ENCODE measurements at regions not wholly inside any gene's neighbourhood (a gene's known extent, or its start where the extent isn't known, plus 50 kb on each side); places are given as distances from the start of the nearest gene placed in this dataset.

DNA sequence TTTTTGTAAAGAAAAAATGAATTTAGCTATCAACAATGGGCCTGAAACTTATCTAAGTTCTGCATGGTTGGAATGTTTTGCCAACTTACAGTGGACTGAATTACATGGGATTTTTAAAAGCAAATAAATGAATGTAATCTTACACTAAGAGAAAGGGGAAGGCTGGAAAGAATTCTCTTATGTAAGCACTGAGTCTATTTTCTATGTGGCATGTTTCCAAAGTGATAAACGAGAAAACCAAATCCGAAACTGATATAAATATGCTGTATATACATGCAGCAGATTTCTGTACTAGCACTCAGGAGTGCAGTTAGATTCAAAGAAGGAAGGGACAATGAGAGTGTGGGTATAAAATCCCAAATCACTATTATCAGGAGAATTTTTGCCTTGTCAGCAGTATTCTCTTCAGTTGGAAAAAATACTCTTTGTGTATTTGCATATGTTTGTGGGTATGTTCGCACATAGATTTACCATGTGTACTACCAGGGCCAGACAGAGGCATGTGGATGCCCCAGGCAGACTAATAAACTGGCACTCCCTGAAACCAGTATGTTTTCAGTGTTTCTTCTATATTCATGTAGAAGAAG lies 334.3 kb upstream of the SEMA3D start:
- Mint-ChIP-seq H3K4me3 (ENCODE audit: low read depth) (no peak overlapping the region), H3K4me1 (ENCODE audit: low read depth) (no peaks in the 10 kb centered on the region), H3K36me3 (ENCODE audit: low read depth) (no peaks in the 10 kb centered on the region), H3K9me3 (no peaks in the 10 kb centered on the region), H3K27ac (no peak overlapping the region), H3K27me3 (ENCODE audit: low read depth) (no peaks in the 10 kb centered on the region)
- DNase-seq (ENCODE audit: low spot score) = no peak
- intact Hi-C loops (cut with micrococcal nuclease) = no loop called here

DNA sequence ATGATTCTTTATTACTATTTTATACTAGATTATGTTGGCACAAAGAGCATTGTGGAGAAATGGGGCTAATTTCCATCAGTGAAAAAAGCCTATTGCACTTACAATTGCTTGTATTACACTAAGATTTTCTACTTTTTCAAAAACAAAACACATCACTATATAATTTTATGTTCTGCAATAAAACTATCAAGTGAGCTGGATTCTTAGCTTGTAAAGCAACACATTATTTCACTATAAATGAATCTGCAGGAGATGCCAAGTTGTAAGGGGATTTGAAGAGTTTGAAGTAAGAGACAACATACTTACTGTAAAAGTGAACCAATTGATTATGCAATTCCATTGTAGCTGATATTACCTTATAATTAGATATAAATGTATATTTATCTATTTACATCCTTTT lies 333.3 kb upstream of the SEMA3D start:
- H3K4me3 Mint-ChIP-seq (ENCODE audit: low read depth) = no peak overlapping the region
- no peaks in the 10 kb centered on the region for H3K36me3 Mint-ChIP-seq (ENCODE audit: low read depth)
- intact Hi-C loops (cut with micrococcal nuclease) = no loop called here
- DNase-seq (ENCODE audit: low spot score) = no peak
- H3K27me3 Mint-ChIP-seq (ENCODE audit: low read depth) = no peaks in the 10 kb centered on the region
- H3K27ac Mint-ChIP-seq = no peak overlapping the region
- H3K4me1 Mint-ChIP-seq (ENCODE audit: low read depth) = no peaks in the 10 kb centered on the region
- H3K9me3 Mint-ChIP-seq = no peaks in the 10 kb centered on the region

DNA sequence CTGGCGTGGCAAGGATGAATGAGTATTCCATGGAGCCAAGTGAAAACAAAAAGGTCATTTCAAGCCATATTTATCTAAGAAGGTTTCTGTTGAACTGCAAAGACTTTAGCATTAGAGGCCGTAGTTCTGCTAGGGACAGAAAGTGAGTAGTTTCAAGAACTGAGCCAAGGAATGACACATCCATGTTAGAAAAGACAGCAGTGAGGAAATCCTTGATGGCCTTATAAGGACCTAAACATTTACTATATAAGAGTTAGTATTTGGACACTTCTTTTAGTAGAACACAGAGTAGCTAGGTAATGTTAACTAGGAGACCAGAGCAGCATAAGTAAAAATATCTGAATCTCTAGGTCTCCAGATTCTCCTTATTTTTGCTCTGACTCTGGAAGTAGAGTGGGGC lies 329.8 kb upstream of the SEMA3D start:
- Mint-ChIP-seq H3K27me3 (ENCODE audit: low read depth) (no peaks in the 10 kb centered on the region), H3K9me3 (no peaks in the 10 kb centered on the region), H3K4me1 (ENCODE audit: low read depth) (no peaks in the 10 kb centered on the region), H3K4me3 (ENCODE audit: low read depth) (no peak overlapping the region), H3K27ac (no peak overlapping the region), H3K36me3 (ENCODE audit: low read depth) (no peaks in the 10 kb centered on the region)
- intact Hi-C loops (cut with micrococcal nuclease) = no loop called here
- DNase-seq (ENCODE audit: low spot score) = no peak

DNA sequence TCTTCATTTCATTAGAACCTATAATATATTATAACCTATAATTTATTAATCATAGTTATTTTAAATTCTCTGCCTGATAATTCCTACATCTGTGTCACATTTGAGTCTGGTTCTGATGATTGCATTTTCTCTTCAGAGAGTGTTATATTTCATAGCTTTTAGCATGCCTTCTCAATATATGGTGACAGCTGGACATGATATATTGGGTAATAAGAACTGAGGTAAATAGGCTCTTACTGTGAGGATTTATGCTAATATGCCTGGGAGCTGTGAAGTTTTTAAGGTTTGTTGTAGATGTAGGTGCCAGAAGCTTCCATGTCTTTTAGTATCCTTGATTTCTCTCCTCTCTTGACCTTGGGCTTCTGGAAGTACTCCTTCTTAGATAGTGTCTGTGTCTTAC lies 325.9 kb upstream of the SEMA3D start:
- Mint-ChIP-seq H3K36me3 (ENCODE audit: low read depth) (no peaks in the 10 kb centered on the region), H3K4me1 (ENCODE audit: low read depth) (no peaks in the 10 kb centered on the region), H3K9me3 (no peaks in the 10 kb centered on the region), H3K27me3 (ENCODE audit: low read depth) (no peaks in the 10 kb centered on the region), H3K27ac (no peak overlapping the region), H3K4me3 (ENCODE audit: low read depth) (no peak overlapping the region)
- no peak for DNase-seq (ENCODE audit: low spot score)
- intact Hi-C loops (cut with micrococcal nuclease) = no loop called here

DNA sequence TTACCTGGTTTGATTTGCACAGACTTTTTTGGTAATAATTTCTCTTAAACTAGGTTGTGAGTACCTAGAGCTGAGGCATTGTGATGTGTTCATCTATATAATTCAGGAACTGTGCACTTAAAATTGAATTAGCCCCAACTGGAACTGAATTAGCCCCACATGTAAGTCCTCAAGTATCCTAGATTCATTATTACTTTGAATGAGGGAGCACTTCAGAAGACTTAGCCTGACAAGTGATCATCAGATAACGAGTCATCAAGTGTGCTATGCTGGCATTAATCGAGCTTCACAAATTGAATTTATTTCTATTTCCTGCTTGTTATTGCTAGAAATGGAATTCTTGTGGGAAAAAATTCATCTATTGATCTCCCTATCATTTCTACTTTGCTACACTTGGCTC lies 323.4 kb upstream of the SEMA3D start:
- H3K27me3 Mint-ChIP-seq (ENCODE audit: low read depth) = no peaks in the 10 kb centered on the region
- no peak for DNase-seq (ENCODE audit: low spot score)
- intact Hi-C loops (cut with micrococcal nuclease) = no loop called here
- no peaks in the 10 kb centered on the region for H3K4me1 Mint-ChIP-seq (ENCODE audit: low read depth)
- H3K36me3 Mint-ChIP-seq (ENCODE audit: low read depth) = no peaks in the 10 kb centered on the region
- H3K9me3 Mint-ChIP-seq = no peaks in the 10 kb centered on the region
- H3K4me3 Mint-ChIP-seq (ENCODE audit: low read depth) = no peak overlapping the region
- H3K27ac Mint-ChIP-seq = no peak overlapping the region

DNA sequence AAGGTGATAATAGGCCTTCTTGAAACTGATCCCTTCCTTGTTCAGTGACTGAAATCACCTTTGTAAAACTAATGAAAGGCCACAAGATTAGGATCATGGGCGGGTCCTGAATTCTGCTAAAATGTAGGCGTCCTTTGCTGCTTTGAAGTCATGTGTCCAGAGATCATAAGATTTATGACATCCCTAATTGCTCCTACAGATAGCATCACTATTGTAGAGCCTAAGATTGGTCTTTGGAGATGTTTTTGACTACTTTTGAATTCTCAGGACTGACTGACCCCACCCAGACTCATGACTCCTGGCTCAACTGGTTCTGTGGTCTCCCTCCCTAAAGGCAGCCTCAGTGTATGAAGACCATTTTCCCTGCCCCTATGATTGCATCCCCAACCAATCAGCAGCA lies 322.6 kb upstream of the SEMA3D start:
- Mint-ChIP-seq H3K9me3 (no peaks in the 10 kb centered on the region), H3K27ac (no peak overlapping the region), H3K4me1 (ENCODE audit: low read depth) (no peaks in the 10 kb centered on the region), H3K4me3 (ENCODE audit: low read depth) (no peak overlapping the region), H3K36me3 (ENCODE audit: low read depth) (no peaks in the 10 kb centered on the region), H3K27me3 (ENCODE audit: low read depth) (no peaks in the 10 kb centered on the region)
- no peak for DNase-seq (ENCODE audit: low spot score)
- intact Hi-C loops (cut with micrococcal nuclease) = no loop called here

DNA sequence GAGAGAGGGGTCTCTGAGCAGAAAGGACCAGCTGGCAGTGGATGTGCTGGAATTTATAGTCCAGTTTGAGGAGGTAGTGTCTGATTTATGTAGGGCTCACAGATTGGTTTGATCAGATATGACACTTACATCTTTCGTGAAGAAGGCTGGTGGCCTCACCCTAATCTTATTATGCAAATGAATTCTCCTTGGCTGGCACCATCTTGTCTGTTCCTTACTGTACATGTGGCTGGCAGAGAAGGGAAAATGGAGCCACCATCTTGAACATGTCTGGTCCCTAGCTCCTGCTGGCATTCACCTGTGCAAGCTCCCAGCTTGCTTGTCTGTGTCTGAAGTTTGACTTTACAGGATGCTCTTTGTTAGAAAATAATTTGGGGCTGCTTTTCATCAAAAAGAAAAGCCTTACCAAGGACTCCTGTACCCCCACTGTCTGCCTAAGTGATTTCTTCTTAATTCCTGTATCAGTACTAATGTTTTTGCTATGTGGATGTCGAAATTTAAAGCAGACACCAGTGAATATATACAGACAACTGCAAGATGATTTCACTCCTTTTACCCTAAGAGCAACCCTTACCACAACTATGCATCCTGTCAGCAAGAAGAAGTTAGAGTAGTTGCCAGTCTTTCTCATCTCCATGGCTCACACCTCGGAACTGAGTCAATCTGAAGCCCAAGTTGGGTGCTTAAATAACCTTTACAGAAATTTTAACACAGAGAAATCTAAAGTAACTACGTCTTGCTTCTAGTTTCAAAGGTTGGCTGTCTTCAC lies 322.0 kb upstream of the SEMA3D start:
- no peak overlapping the region for H3K27ac Mint-ChIP-seq
- no peaks in the 10 kb centered on the region for H3K4me1 Mint-ChIP-seq (ENCODE audit: low read depth)
- H3K27me3 Mint-ChIP-seq (ENCODE audit: low read depth) = no peaks in the 10 kb centered on the region
- no peaks in the 10 kb centered on the region for H3K9me3 Mint-ChIP-seq
- DNase-seq (ENCODE audit: low spot score) = no peak
- H3K36me3 Mint-ChIP-seq (ENCODE audit: low read depth) = no peaks in the 10 kb centered on the region
- intact Hi-C loops (cut with micrococcal nuclease) = no loop called here
- H3K4me3 Mint-ChIP-seq (ENCODE audit: low read depth) = no peak overlapping the region

DNA sequence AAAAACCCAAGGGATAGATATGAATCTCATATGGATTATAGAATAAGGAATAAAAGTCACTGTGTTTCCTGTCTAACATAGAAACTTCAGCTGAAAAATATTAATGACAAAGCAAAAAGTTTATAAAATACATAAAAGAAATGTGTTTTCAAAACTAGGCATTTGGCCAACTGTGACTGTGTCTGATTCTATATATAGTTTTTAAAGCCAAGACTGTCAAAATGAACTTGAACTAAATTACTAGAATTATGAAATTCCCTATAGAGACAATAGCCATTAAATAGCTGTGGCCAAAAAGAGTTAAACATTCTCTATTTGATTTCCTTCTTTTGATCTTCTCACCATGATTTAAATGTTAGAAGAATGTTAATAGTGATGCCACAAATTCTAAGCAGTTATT lies 311.2 kb upstream of the SEMA3D start:
- Mint-ChIP-seq H3K27me3 (ENCODE audit: low read depth) (no peaks in the 10 kb centered on the region), H3K4me1 (ENCODE audit: low read depth) (no peaks in the 10 kb centered on the region)
- intact Hi-C loops (cut with micrococcal nuclease) = no loop called here

DNA sequence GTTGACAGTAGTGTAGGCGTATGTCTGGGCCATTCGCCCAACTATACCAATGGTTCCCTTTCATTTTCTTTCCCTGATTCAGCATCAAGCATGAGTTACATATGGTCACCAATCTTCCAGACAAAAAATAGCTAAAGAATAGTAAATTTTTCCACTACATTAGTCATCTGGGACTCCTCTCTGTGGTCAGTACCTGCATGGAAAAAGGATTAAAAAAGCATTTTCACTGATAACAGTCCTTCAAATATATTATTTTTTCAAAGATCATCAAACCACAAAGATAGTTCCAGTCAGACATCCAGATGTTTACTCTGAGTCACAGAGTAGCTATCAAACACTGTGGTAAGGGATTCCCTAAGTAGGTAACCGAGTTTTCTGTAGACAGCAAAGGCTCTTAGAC lies 302.6 kb upstream of the SEMA3D start:
- no peaks in the 10 kb centered on the region for H3K9me3 Mint-ChIP-seq
- H3K36me3 Mint-ChIP-seq (ENCODE audit: low read depth) = no peaks in the 10 kb centered on the region
- H3K4me1 Mint-ChIP-seq (ENCODE audit: low read depth) = no peaks in the 10 kb centered on the region
- intact Hi-C loops (cut with micrococcal nuclease) = no loop called here
- no peak for DNase-seq (ENCODE audit: low spot score)
- no peak overlapping the region for H3K4me3 Mint-ChIP-seq (ENCODE audit: low read depth)
- no peak overlapping the region for H3K27ac Mint-ChIP-seq
- no peaks in the 10 kb centered on the region for H3K27me3 Mint-ChIP-seq (ENCODE audit: low read depth)

More for the DNA sequence above, 311.2 kb upstream of the SEMA3D start:
- no peaks in the 10 kb centered on the region for H3K36me3 Mint-ChIP-seq (ENCODE audit: low read depth)
- H3K4me3 Mint-ChIP-seq (ENCODE audit: low read depth) = no peak overlapping the region
- no peak overlapping the region for H3K27ac Mint-ChIP-seq
- DNase-seq (ENCODE audit: low spot score) = no peak
- H3K9me3 Mint-ChIP-seq = no peaks in the 10 kb centered on the region

DNA sequence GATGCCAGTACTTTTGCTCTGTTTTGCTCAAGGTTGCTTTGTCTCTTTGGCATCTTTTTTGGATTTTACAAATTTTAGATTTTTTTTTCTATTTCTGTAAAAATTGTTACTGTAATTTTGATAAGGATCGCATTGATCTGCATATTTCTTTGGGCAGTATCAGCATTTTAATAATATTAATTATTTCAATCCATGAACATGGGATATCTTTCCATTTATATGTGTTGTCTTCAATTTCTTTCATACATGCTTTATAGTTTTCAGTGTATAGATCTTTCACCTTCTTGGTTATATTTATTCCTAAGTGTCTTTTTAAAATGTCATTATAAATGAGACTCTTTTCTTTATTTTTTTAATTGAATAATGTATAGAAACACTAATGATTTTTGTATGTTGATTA lies 301.6 kb upstream of the SEMA3D start:
- H3K4me3 Mint-ChIP-seq (ENCODE audit: low read depth) = no peak overlapping the region
- no peaks in the 10 kb centered on the region for H3K36me3 Mint-ChIP-seq (ENCODE audit: low read depth)
- no peak overlapping the region for H3K27ac Mint-ChIP-seq
- intact Hi-C loops (cut with micrococcal nuclease) = no loop called here
- H3K4me1 Mint-ChIP-seq (ENCODE audit: low read depth) = no peaks in the 10 kb centered on the region
- DNase-seq (ENCODE audit: low spot score) = no peak
- H3K27me3 Mint-ChIP-seq (ENCODE audit: low read depth) = no peaks in the 10 kb centered on the region
- H3K9me3 Mint-ChIP-seq = no peaks in the 10 kb centered on the region

DNA sequence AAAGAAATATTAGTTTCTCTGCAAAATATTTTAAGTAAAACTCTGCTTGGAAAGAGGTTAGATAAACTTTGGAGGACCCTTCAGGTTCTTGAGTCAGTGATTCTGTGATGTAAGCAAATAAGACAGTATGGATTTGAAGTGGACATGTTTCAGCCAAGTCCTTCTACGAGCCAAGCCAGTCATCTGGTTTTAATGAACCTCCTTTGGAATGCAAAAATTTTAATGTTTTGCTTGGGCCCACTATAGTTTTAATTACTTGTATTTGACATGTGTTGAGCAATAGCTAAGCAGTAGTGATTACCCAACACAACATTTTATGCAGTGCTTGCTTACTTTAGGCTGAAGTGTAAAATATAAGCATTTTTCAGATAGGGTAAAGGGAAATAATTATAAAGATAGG lies 296.3 kb upstream of the SEMA3D start:
- Mint-ChIP-seq H3K9me3 (no peaks in the 10 kb centered on the region), H3K27me3 (ENCODE audit: low read depth) (no peaks in the 10 kb centered on the region), H3K36me3 (ENCODE audit: low read depth) (no peaks in the 10 kb centered on the region), H3K4me1 (ENCODE audit: low read depth) (no peaks in the 10 kb centered on the region), H3K4me3 (ENCODE audit: low read depth) (no peak overlapping the region), H3K27ac (no peak overlapping the region)
- intact Hi-C loops (cut with micrococcal nuclease) = no loop called here
- DNase-seq (ENCODE audit: low spot score) = no peak

DNA sequence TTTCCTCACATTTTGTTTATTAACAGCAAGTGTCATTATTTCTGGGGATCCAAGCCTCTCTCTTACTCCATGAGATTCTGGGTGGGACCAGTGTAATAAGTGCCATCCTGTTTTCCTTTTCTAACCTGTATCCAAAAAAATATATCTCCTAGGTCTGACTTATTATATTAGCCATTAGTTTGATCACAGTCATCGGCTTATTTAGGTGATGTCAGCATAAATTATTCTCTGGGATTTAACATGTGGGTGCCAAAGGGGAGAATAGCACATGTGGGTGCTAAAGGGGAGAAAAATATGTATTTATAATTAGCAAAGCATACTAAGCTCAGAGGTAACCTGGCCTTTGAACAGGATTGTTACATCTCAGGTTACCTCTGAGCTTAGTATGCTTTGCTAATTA lies 293.8 kb upstream of the SEMA3D start:
- no peaks in the 10 kb centered on the region for H3K36me3 Mint-ChIP-seq (ENCODE audit: low read depth)
- no peaks in the 10 kb centered on the region for H3K4me1 Mint-ChIP-seq (ENCODE audit: low read depth)
- no peak overlapping the region for H3K4me3 Mint-ChIP-seq (ENCODE audit: low read depth)
- DNase-seq (ENCODE audit: low spot score) = no peak
- H3K27ac Mint-ChIP-seq = no peak overlapping the region
- H3K27me3 Mint-ChIP-seq (ENCODE audit: low read depth) = no peaks in the 10 kb centered on the region
- intact Hi-C loops (cut with micrococcal nuclease) = no loop called here
- no peaks in the 10 kb centered on the region for H3K9me3 Mint-ChIP-seq

DNA sequence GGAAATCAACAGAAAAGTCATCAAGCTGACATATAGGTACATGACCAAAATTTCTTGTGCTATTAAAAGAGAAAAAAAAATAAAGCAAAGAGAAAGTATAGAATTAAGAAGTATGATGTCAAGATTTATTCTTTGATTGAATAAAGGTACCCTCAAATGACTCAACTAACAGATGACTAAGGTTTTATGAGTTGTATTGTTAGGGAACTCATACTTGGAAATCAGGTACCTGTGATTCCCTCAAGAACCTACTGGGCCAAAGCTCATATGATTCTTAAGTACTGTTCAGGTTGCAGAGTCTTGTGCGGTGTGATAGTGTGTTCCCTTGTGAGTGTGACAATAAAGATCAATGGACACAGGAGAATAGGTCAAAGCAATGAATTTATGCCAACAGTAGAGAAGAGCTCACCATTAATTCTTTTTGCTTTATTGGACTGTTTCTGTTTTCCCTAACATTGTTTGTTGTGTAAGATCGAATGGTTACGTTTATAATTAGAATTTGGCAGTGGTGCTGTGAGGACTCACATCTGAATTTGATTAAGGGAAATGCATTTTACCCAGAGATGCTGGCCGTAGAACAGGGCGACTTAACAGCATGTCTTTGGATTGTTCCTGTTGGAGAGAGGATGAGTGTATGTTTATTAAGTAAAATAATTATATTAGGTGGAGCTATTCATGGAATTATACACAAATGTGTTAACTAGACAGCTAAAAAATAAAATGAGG lies 293.2 kb upstream of the SEMA3D start:
- Mint-ChIP-seq H3K4me1 (ENCODE audit: low read depth) (no peaks in the 10 kb centered on the region), H3K36me3 (ENCODE audit: low read depth) (no peaks in the 10 kb centered on the region), H3K9me3 (no peaks in the 10 kb centered on the region), H3K4me3 (ENCODE audit: low read depth) (no peak overlapping the region), H3K27me3 (ENCODE audit: low read depth) (no peaks in the 10 kb centered on the region), H3K27ac (no peak overlapping the region)
- no peak for DNase-seq (ENCODE audit: low spot score)
- intact Hi-C loops (cut with micrococcal nuclease) = no loop called here

Data from activated T-helper 2 cell treated with anti-CD3 and anti-CD28 coated beads, Interferon-gamma antibody, Interleukin-2, Interleukin-4, amounts not matched to agents 10 μg/mL and 5 μg/mL and 100 μg/mL, durations not matched to agents 14 hours and 24 hours and 36 hours (primary cell).